GM04503 (cell line): ENCODE measurements at regions not wholly inside any gene's neighbourhood (a gene's known extent, or its start where the extent isn't known, plus 50 kb on each side); places are given as distances from the start of the nearest gene placed in this dataset.
"Not testable (repeated sequence)": the region's sequence is repeated elsewhere in the genome, so short reads cannot be mapped to it uniquely, and the experiment has no call there.

Experiments used
- DNase-seq: peaks from one replicate; pipeline ENCODE4 v3.0.0-alpha.2; 2012; ENCODE audit warnings: low read depth

GRCh38 chr10:2246747-2247146 is 509.4 kb upstream of the ADARB2 start:
- no peak for DNase-seq

GRCh38 chr10:2245580-2245979 is 508.3 kb upstream of the ADARB2 start:
- no peak for DNase-seq

- no peak for DNase-seq
Observed at GRCh38 chr10:2244471-2244870, 507.1 kb upstream of the ADARB2 start.

GRCh38 chr10:2236876-2237275 is 499.6 kb upstream of the ADARB2 start:
- no peak for DNase-seq

GRCh38 chr10:2232479-2232878 is 495.2 kb upstream of the ADARB2 start:
- no peak for DNase-seq

GRCh38 chr10:2230478-2230877 is 493.2 kb upstream of the ADARB2 start:
- DNase-seq = no peak

- DNase-seq = no peak
Observed at GRCh38 chr10:2228320-2228901, 491.1 kb upstream of the ADARB2 start.

GRCh38 chr10:2225609-2226008 is 488.3 kb upstream of the ADARB2 start:
- DNase-seq = no peak

- DNase-seq = no peak
Observed at GRCh38 chr10:2223548-2224320, 486.4 kb upstream of the ADARB2 start.

GRCh38 chr10:2222631-2223030 is 485.3 kb upstream of the ADARB2 start:
- no peak for DNase-seq

GRCh38 chr10:2214805-2215204 is 477.5 kb upstream of the ADARB2 start:
- DNase-seq = no peak

GRCh38 chr10:2214092-2214491 is 476.8 kb upstream of the ADARB2 start:
- DNase-seq = no peak

- no peak for DNase-seq
Observed at GRCh38 chr10:2212244-2212834, 475.0 kb upstream of the ADARB2 start.

GRCh38 chr10:2210088-2210487 is 472.8 kb upstream of the ADARB2 start:
- no peak for DNase-seq

- no peak for DNase-seq
Observed at GRCh38 chr10:2208106-2208505, 470.8 kb upstream of the ADARB2 start.

GRCh38 chr10:2207246-2207922 is 470.1 kb upstream of the ADARB2 start:
- DNase-seq = no peak

GRCh38 chr10:2205406-2205805 is 468.1 kb upstream of the ADARB2 start:
- no peak for DNase-seq

- DNase-seq = no peak
Observed at GRCh38 chr10:2202401-2202800, 465.1 kb upstream of the ADARB2 start.

GRCh38 chr10:2201534-2202099 is 464.3 kb upstream of the ADARB2 start:
- DNase-seq = no peak

- no peak for DNase-seq
Observed at GRCh38 chr10:2197663-2198062, 460.3 kb upstream of the ADARB2 start.

GRCh38 chr10:2196272-2196671 is 458.9 kb upstream of the ADARB2 start:
- no peak for DNase-seq

GRCh38 chr10:2189356-2189755 is 452.0 kb upstream of the ADARB2 start:
- not testable (repeated sequence) for DNase-seq

- DNase-seq = no peak
Observed at GRCh38 chr10:2188371-2188770, 451.0 kb upstream of the ADARB2 start.
